Endothelial cell of umbilical vein (primary cell): ENCODE measurements at regions not wholly inside any gene's neighbourhood (a gene's known extent, or its start where the extent isn't known, plus 50 kb on each side); places are given as distances from the start of the nearest gene placed in this dataset.

Experiments used
- BruUV-seq: library from RNA; stranded (reverse); fragments of 400-500 nt; replicated peaks from 2 replicates; lab custom pipeline; 2021; lab: Mats Ljungman, UMichigan
- CTCF ChIA-PET: fragments of 300-600, 350-600 bp; sonication (Branson Sonifier 250); formaldehyde crosslinking; loops from one replicate; lab custom pipeline; 2021; ENCODE audit warnings: antibody characterized with exemption, inconsistent platforms; lab: Charles Lee
- POLR2A ChIA-PET: fragments of 300-600, 350-600 bp; sonication (Branson Sonifier 250); formaldehyde crosslinking; loops from one replicate; lab custom pipeline; 2021; ENCODE audit warnings: antibody characterized with exemption, inconsistent platforms; lab: Charles Lee
- DNase-seq: peaks from one replicate; pipeline ENCODE4 v3.0.0-alpha.2; 2011; ENCODE audit warnings: low read depth, low spot score
- FAIRE-seq: peaks from 2 replicates; lab custom pipeline; 2011; peaks lifted over from hg19 to GRCh38; lab: Jason Lieb, UNC
- H2AFZ ChIP-seq: 2 replicates; pipeline ENCODE4 v1.6.0; 2012; ENCODE audit warnings: low read depth, low read length, control low read depth, inconsistent platforms
- H3K27ac ChIP-seq: 2 replicates; pipeline ENCODE4 v1.5.1; 2011; ENCODE audit warnings: low read depth, mild to moderate bottlenecking, control low read depth, low read length, moderate library complexity; ENCODE audit not compliant: insufficient read depth
- H3K27me3 ChIP-seq, 2 experiments: 2 replicates each; pipeline versions ENCODE4 v1.6.0 to v1.6.1; 2011; ENCODE audit warnings: low read length in 2 of 2, mixed read lengths in 1 of 2; ENCODE audit not compliant: control insufficient read depth in 2 of 2, insufficient read depth in 2 of 2
- H3K36me3 ChIP-seq, 2 experiments: 2 replicates in 1 of 2; 3 replicates in 1 of 2; pipeline ENCODE4 v1.5.1; 2011; ENCODE audit warnings: low read length in 2 of 2, mild to moderate bottlenecking in 1 of 2, moderate library complexity in 1 of 2; ENCODE audit not compliant: control insufficient read depth in 2 of 2, insufficient read depth in 2 of 2; ENCODE audit errors: extremely low read depth in 1 of 2
- H3K4me1 ChIP-seq: 3 replicates; pipeline ENCODE4 v1.5.1; 2011; ENCODE audit warnings: mild to moderate bottlenecking, low read length; ENCODE audit not compliant: control insufficient read depth, insufficient read depth; ENCODE audit errors: extremely low read depth
- H3K4me2 ChIP-seq: 2 replicates; pipeline ENCODE4 v1.6.1; 2011; ENCODE audit warnings: low read length, control low read depth, mixed read lengths; ENCODE audit not compliant: insufficient read depth
- H3K4me3 ChIP-seq, 3 experiments: fragments of 200-600 bp in 1 of 3; sonication (generic), shearing (Covaris generic) in 1 of 3; replicated peaks in 1 of 3; 2 replicates each; pipeline ENCODE4 v1.5.1; 2011 to 2016; ENCODE audit warnings: control low read depth in 3 of 3, low read length in 3 of 3, mild to moderate bottlenecking in 2 of 3, inconsistent platforms in 1 of 3, low read depth in 1 of 3, moderate library complexity in 1 of 3; ENCODE audit not compliant: insufficient read depth in 1 of 3
- H3K79me2 ChIP-seq: 2 replicates; pipeline ENCODE4 v1.6.0; 2012; ENCODE audit warnings: low read length, inconsistent platforms; ENCODE audit not compliant: control insufficient read depth, insufficient read depth
- H3K9ac ChIP-seq: replicated peaks from 2 replicates; pipeline ENCODE3; 2011; ENCODE audit warnings: low read length, control low read depth; ENCODE audit not compliant: insufficient read depth; ENCODE audit errors: extremely low read depth
- H3K9me1 ChIP-seq: replicated peaks from 3 replicates; pipeline ENCODE4 v1.6.0; 2011; ENCODE audit warnings: mild to moderate bottlenecking, low read length; ENCODE audit not compliant: control insufficient read depth, insufficient read depth; ENCODE audit errors: extremely low read depth
- H3K9me3 ChIP-seq: replicated peaks from 2 replicates; pipeline ENCODE4 v1.5.1; 2012; ENCODE audit warnings: low read length, inconsistent platforms; ENCODE audit not compliant: control insufficient read depth, insufficient read depth
- H4K20me1 ChIP-seq: replicated peaks from 2 replicates; pipeline ENCODE3; 2011; ENCODE audit warnings: mild to moderate bottlenecking, low read length; ENCODE audit not compliant: control insufficient read depth, insufficient read depth; ENCODE audit errors: extremely low read depth
- EZH2 ChIP-seq: IDR thresholded peaks from 2 replicates; pipeline ENCODE4 v1.6.1; 2012; ENCODE audit warnings: borderline replicate concordance, low read depth, mild to moderate bottlenecking, moderate library complexity, low read length, inconsistent platforms; ENCODE audit not compliant: severe bottlenecking
- FOS ChIP-seq: IDR thresholded peaks from 2 replicates; pipeline ENCODE4 v1.6.1; 2011; ENCODE audit warnings: mild to moderate bottlenecking, low read length, moderate library complexity, borderline replicate concordance; ENCODE audit not compliant: insufficient read depth
- GATA2 ChIP-seq: IDR thresholded peaks from 2 replicates; pipeline ENCODE4 v1.7.0; 2011; ENCODE audit warnings: low read depth, mild to moderate bottlenecking, moderate library complexity, mixed read lengths, low read length; ENCODE audit not compliant: insufficient read length, insufficient read depth
- JUN ChIP-seq: IDR thresholded peaks from 2 replicates; pipeline ENCODE4 v1.6.1; 2011; ENCODE audit warnings: borderline replicate concordance, low read depth; ENCODE audit not compliant: insufficient read length, insufficient read depth
- MYC ChIP-seq: IDR thresholded peaks from one replicate; pipeline ENCODE4 v1.6.1; 2011; ENCODE audit warnings: mild to moderate bottlenecking, low read depth, low read length
- POLR2A ChIP-seq: IDR thresholded peaks from 2 replicates; pipeline ENCODE4 v1.6.1; 2012; ENCODE audit warnings: low read depth, mild to moderate bottlenecking, control low read depth, low read length
- POLR2AphosphoS5 ChIP-seq: IDR thresholded peaks from 2 replicates; pipeline ENCODE4 v1.6.1; 2012; ENCODE audit warnings: low read depth, mild to moderate bottlenecking, control low read depth, low read length, moderate library complexity; ENCODE audit not compliant: insufficient read depth
- dilution Hi-C: fragments of 300-500 bp; cut with MboI; formaldehyde crosslinking; loops from one replicate; pipeline ENCODE4 v1.15.0; 2019; ENCODE audit warnings: low sequenced_read_pairs; ENCODE audit not compliant: extremely low pct_ligation_motif_present
- intact Hi-C: fragments of 100-400 bp; cut with micrococcal nuclease; formaldehyde crosslinking; loops from one replicate; pipeline ENCODE4 v1.10.0; 2022
- TF ChIP-seq, protein P1 (sequence below): IDR thresholded peaks from 2 replicates; pipeline ENCODE4 v1.6.1; 2011; ENCODE audit not compliant: insufficient read depth, insufficient read length
- TF ChIP-seq, protein P2 (sequence below), 2 donors: IDR thresholded peaks; 1 replicate in 1 of 2; 2 replicates in 1 of 2; pipeline ENCODE4 v1.5.1; 2011; ENCODE audit warnings: low read length in 2 of 2, mild to moderate bottlenecking in 2 of 2, moderate library complexity in 2 of 2, control low read depth in 1 of 2, inconsistent platforms in 1 of 2, low read depth in 1 of 2; ENCODE audit not compliant: insufficient read depth in 1 of 2; ENCODE audit errors: extremely low read depth in 1 of 2

DNA sequence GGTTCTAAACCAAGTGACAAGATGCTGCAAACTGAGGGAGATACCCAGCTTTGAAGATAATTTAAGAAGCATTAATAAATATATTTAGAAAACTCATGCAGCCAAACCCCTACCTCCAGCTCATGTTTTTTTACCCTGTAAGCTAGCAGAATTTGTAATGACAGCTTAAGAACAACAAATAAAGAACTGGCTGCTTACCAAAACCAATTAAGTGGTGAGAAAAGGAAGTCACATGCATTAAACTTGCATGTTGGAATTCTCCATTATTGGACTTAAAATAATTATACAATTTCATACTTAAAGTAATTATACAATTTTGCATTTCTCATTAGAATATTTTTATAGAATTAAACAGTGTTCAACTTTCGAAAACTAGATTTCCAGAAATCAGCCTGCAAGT, 75.6 kb upstream of the CNIH3 start:
- Histone ChIP-seq H2AFZ (no peak overlapping the region), H3K9me1 (no peaks in the 10 kb centered on the region), H3K4me2 (peak overlapping the region; percentile 17), H4K20me1 (no peaks in the 10 kb centered on the region), H3K79me2 (no peaks in the 10 kb centered on the region), H3K36me3 (no peaks in the 10 kb centered on the region), H3K9me3 (no peaks in the 10 kb centered on the region), H3K9ac (no peak overlapping the region), H3K4me1 (peaks cover 53% of the 10 kb centered on the region), H3K27me3 (no peaks in the 10 kb centered on the region), H3K27ac (no peak overlapping the region), H3K4me3 (no peak overlapping the region)
- no TSS peak for BruUV-seq
- dilution Hi-C loops: no loop called here
- intact Hi-C loops: loop anchor here (1.0 to 10.0 kb wide), 2 partner anchors 11 to 696 kb away; partner anchors contain the start of gene TP53BP2
- DNase-seq (peak; percentile 69), FAIRE-seq (peak; percentile 77)
- CTCF ChIA-PET: interaction anchor here (0.7 to 2.3 kb wide), 6 partner anchors 12 to 311 kb away, joined by 3 to 8 read pairs (median 4); no protein-coding TSS in a partner anchor
- POLR2A ChIA-PET: no interaction called here
- TF ChIP-seq POLR2A: no peak
- TF ChIP-seq, protein P1, sequence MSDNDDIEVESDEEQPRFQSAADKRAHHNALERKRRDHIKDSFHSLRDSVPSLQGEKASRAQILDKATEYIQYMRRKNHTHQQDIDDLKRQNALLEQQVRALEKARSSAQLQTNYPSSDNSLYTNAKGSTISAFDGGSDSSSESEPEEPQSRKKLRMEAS: no peak
- TF ChIP-seq POLR2AphosphoS5: no peak
- TF ChIP-seq EZH2: no peak
- TF ChIP-seq JUN: no peak
- no peak for TF ChIP-seq GATA2
- TF ChIP-seq FOS: no peak
- TF ChIP-seq, protein P2, sequence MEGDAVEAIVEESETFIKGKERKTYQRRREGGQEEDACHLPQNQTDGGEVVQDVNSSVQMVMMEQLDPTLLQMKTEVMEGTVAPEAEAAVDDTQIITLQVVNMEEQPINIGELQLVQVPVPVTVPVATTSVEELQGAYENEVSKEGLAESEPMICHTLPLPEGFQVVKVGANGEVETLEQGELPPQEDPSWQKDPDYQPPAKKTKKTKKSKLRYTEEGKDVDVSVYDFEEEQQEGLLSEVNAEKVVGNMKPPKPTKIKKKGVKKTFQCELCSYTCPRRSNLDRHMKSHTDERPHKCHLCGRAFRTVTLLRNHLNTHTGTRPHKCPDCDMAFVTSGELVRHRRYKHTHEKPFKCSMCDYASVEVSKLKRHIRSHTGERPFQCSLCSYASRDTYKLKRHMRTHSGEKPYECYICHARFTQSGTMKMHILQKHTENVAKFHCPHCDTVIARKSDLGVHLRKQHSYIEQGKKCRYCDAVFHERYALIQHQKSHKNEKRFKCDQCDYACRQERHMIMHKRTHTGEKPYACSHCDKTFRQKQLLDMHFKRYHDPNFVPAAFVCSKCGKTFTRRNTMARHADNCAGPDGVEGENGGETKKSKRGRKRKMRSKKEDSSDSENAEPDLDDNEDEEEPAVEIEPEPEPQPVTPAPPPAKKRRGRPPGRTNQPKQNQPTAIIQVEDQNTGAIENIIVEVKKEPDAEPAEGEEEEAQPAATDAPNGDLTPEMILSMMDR (IDR thresholded peaks at IDR 0.05; ENCODE audit: extremely low read depth in 1 of 2, insufficient read depth in 1 of 2, low read depth in 1 of 2, low read length in 2 of 2): no peak
- TF ChIP-seq MYC: no peak
